Superior temporal gyrus (tissue), 1 donor: ENCODE measurements at regions not wholly inside any gene's neighbourhood (a gene's known extent, or its start where the extent isn't known, plus 50 kb on each side); places are given as distances from the start of the nearest gene placed in this dataset.

ENCODE experiments used
- DNase-seq: peaks from one replicate; pipeline ENCODE4 v3.0.0-alpha.2; 2016; ENCODE audit errors: extremely low spot score

DNA sequence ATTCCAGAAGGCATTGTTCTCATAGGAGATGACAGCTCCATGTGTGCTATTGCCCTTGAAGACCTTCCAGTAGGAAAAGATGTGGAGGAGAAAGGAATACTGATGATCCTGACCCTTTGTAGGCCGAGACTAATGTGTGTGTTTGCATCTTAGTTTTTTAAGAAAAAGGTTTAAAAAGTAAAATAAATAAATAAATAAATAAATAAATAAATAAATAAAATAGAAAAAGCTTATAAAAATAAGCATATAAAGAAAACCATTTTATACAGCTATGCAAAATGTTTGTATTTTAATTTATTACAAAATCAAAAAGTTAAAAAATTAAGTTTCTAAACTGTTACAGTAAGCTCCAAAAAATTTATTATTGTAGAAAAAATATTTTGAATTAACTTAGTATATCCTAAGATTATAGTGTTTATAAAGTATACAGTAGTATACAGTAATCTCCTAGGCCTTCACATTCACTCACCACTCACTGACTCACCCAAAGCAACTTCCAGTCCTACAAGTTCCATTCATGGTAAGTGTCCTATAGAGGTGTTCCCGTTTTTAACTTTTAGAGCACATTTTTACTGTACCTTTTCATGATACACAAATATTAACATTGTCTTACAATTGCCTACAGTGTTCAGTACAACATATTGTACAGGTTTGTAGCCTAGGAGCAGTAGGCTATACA is 435.2 kb upstream of the SEMA3A start:
- no peak for DNase-seq

DNA sequence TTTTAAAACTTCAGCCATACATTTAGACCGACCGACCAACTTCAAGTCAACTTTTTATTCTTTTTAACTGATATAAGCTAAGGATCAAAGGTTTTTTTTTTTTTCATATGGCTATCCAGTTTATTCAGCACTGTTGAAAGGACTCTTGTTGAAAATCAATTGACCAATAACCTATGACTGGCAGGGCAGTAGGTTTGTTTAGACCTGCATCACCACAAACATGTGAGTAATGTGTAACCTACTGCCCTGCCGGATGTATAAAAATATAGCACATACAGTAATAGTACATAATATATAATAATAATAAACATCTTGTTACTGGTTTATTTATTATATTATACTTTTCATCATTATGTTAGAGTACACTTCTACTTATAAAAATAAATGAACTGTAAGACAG is 434.6 kb upstream of the SEMA3A start:
- DNase-seq = no peak

DNA sequence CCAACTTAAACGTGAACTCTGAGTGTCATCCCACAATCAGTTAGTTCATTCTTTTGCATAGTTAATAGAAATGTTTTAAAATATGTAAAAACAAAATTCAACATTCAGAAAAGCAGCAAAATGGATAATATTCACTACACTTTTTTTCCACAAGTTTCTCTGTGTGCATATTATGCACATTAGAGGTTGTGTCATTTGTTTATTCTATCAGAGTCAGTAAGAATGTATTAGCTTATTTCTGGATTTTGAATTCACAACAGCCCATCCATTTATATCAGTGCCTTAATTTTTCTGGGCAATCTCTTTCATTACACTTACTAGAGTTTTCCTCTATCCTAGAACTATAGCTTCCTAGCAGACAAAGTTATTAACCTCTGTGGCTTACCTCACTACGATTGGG is 432.7 kb upstream of the SEMA3A start:
- DNase-seq = no peak

DNA sequence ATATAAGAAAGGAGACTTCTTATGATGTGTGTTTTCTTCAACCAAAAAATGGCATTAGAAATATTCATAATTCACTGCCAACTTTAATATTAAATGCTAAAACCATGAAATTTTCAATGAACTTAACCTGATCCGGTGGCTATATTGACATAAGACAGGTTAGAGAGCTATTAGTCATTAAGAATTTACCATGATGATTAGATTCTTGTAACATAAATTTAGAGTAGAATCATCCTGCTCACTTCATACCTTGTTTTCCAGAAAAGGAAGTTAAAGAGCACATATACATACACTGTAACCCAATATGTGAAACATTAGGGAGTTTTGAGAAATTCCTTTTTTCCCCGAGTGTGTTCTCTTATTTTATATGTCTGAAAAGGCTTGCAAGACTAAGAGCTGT is 430.3 kb upstream of the SEMA3A start:
- DNase-seq = no peak

DNA sequence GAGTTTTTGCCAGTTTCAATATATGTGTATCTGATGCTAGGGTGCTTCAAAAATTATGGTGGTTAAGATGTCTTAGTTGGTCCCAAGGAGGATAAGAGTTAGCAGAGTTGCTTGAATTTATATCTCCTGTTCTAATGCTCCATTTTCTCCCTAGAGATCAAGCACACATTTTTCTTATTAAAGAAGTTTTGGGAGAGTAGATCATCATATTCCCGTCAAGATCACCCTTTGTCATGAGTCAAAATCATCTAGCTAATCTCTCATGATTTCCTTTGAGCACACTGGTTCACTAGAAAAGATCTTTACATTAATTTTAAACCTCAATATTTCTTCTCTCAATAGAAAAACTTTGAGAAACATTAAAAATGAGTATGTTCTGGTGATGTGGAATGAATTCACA is 429.9 kb upstream of the SEMA3A start:
- DNase-seq = no peak

DNA sequence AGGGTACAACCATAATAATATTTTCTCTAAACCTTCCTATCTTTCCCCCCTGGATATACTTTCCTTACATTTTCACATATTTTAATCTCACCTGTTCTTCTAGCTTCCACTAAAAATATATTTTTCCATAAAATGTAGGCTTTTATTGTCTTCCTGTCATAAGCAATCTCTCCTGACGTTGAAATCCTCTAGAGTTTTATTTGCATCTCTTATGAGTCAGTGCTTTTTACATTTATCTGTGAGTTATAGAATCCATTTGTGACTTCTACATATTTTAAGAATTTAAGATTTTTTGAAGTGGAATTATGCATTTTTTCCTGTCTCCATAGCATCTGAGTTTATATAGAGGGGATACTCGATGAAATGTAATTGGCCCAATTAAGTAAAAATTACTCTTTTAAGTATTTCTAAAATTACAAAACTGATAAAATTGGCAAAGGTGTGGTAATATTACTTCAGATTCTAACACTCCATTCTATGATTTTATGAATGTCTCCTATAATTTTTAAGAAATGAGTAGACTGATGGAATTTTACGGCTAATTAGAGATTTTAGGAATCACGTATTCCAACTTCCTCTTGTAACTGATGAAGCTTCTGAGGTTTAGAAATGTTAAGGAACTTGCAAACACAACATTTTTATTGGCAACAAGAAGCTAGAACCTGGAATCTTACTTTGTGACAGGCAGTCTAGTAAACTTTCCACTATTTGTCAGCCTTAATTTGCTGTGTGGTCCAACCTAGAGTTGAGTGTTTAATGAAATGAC is 422.9 kb upstream of the SEMA3A start:
- no peak for DNase-seq

DNA sequence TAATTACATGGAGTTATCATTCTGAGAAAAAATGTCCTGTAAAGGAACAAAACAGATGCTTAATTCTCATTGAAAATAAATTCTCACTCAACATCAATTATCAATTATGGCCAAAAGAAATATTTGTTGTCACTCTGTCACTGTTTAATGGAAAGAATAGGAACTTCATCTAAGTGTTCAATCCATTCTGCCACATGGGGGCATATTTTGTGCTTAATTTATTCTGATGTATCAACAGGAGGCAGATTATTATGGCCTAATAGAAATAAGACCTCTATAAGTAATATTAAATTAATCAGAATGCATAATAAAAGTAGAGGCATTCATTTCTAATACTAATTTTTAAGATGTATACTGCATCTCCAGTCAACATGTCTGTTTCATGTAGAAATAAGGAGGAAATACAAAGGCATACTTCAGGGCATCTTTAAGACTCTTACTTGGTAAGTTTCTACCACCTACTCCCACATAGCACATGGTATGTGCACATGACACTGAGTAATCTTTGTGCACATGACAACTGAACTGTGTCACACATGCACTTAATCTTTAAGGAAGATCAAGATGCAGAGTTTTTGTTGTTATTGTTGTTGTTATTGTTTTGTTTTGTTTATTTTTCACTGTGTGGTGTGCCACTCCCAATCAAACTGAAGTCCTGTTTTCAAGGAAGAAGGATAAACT is 420.4 kb upstream of the SEMA3A start:
- DNase-seq = no peak

DNA sequence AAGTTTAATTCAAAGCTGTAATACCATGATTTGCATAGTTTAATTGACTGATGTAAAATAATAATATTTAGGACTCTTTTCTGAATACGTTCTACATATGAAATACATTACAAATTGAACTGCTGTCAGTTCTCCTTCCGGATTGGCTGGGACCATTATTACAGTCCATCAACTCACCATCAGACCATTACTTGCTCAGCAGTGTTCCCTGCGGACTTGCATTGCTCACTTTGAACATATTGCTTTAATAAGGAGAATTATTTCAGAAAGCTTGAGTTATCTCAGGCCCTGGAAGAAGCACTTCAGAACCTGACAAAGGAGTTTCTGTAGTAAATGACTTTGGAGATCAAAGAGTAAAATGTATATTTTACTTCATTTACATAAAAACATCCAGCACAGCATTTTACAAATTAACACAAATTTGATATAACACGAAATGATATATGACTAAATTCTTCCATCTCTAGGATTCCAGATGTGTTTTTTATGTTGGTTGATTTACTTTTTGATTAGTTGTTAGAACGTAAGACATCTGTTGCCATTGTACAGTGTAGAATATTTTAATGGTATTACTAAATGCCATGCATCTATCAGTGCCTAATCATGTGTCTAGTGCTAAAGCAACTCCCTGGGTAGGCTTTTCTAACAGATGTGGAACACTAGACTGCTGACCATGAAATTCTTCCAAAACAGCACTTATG is 418.5 kb upstream of the SEMA3A start:
- DNase-seq = no peak

DNA sequence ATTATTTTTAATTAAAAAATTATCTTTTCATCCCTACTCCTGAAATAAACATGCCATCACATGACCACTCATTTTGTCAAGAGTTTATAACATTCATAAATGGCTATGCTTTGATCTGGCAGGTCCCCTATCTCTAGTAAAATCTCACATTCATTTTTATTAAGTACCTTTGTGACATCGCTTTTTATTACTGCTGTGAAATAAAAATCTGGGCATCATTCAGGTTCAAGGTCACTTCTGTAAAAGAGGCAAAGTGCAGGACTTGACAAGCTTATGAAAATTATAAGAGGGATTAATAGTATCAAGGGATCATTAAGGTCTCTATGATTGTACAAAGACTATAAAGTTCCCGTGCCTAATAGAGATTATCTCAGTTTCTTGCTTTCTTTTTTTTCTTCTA is 416.8 kb upstream of the SEMA3A start:
- no peak for DNase-seq

DNA sequence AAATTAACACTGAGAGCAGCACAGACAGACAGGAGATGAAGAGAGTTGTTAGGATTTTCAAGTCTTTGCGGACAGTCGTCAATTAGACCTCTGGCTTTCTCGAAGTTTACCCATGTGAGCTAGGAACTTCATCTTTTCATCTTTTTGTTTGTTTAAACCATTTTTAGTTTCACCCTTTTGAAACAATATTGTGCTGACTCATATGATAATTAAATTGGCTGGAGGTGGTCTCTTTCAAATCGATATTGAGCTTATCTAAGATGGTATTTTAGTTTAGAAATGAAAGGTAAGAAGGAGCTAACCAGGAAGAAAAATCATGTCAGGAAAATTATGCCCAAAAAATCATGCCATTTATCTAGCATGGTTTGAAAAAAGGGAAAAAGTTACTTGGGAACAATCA is 415.8 kb upstream of the SEMA3A start:
- no peak for DNase-seq

DNA sequence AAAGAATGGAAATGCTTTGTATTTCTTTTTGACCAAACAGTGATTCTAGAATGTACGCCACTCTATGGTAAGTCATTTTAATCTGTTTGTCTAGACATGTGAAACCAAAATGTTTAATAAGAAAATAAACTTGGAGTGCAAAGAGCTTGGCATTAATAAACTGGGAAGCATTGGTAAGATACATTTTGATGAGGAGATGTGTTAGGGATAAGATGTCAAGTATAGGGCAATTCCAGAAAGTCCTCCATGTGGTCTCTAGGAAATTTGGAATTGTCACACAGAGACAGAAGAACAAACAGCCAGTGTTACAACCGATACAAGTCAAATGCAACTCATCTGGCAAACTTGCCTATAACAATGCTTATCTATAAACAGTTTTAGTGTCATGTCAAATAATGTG is 410.7 kb upstream of the SEMA3A start:
- no peak for DNase-seq

DNA sequence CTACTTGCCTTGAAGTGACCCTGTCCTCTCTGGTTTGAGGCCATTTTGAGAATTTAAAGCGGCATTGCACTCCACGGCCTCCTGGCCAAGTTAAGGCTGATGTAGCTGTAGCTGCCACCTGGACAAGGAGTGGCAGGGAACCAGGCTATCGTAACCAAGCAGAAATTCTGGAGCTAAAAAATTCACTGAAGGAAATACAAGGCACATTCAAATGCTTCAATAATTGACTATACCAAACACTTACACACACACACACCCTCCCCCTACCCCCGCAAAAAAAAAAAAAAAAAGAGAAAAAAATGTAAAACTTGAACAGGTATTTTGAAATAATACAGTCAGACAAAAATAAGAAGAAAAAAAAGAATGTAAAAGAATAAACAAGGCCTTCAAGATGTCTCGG is 409.0 kb upstream of the SEMA3A start:
- no peak for DNase-seq

DNA sequence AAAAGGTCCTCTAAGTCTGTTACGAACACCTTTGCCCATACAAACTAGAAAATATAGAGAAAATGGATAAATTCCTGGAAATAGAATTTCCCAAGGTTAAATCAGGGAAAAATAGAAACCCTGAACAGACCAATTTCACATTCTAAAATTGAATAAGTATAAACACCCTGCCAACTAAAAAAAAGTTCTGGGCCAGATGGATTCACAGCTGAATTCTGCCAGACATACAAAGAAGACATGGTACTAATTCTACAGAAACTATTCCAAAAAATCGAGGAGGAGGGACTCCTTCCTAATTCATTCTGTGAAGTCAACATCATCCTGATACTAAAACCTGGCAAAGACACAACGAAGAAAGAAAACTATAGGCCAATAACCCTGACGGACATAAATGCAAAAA is 400.4 kb upstream of the SEMA3A start:
- no peak for DNase-seq

DNA sequence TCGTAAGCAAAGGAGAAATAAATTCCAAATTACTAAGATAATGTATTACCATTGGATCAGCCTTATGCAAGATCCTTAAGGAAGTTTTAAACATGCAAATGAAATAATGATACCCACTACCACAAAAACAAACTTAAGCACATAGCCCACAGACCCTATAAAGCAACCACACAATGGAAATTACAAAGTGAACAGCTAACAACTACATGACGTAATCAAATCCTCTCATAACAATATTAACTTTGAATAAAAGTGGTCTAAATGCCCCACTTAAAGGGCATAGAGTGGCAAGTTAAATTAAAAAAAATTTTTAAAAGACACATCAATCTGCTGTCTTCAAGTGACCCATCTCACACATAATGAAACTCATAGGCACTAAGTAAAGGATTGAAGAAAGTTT is 397.3 kb upstream of the SEMA3A start:
- no peak for DNase-seq

DNA sequence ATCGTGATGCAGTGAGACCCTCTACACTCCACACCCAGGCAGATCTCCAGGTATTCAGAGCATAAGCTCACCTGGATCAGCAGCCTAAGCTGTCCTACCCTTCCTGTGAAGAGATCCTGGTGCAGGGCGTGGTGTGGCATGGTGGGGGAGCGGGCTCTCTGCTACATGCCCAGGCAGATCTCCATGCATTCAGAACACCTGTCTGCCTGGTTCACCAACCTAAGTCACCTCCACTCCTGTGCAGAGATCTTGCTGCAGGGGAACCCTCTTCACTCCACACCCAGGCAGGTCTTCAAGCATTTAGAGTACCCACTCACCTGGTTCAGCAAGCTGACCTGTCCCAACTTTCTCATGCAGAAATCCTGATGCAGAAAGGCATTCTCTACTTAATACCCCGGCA is 394.4 kb upstream of the SEMA3A start:
- no peak for DNase-seq

DNA sequence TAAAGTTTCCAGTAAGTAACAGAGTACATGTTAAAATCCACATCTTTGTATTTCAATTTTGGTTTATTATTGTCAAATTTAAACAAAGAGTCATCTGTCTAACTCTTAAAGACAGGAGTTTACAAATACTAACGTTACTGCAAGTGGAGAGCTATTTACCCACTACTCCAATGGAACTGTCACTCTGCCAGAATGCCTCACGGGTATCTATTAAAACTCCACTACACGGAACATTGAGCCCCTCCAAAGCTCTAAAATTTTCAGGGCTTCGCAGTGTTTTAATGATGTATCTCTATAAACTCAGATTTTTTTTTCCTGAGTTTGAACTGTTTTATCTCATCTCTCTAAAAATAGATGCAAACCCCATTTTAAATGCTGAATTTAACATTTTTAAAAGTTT is 388.7 kb upstream of the SEMA3A start:
- DNase-seq = no peak

DNA sequence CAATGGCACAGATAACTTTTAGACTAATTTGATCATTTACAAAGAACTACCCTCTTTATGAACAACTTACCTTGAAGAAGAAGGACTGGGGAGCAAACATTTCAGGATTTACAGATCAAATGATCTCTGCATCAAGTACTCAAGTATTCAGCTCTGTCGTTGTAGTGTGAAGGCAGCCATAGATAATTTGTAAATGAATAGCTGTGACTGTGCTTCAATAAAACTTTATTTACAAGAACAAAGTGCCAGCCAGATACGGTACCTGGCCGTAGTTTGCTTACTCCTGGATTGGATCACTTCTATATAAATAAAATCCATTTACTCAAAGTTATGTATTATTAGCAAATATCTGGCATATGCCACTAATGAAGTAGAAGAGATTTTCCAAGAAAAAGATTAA is 388.2 kb upstream of the SEMA3A start:
- no peak for DNase-seq

DNA sequence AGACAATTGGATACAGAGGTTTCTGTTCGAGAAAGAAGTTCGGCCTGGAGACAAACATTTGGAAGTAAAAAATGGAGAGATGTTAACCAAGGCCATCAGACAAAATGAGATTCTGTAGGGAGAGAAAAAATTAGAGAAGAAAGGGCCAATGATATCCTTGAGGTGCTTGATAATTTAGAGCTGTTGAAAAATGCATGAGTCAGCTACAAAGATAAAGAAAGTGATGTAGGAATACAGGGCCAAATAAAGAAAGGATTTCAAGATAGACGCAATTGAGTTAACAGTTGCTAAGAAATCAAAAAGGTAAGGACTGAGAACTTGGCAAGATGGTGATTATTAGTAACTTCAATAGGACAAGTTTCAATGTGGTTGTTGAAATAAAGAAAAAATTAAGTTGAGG is 384.2 kb upstream of the SEMA3A start:
- DNase-seq = no peak

DNA sequence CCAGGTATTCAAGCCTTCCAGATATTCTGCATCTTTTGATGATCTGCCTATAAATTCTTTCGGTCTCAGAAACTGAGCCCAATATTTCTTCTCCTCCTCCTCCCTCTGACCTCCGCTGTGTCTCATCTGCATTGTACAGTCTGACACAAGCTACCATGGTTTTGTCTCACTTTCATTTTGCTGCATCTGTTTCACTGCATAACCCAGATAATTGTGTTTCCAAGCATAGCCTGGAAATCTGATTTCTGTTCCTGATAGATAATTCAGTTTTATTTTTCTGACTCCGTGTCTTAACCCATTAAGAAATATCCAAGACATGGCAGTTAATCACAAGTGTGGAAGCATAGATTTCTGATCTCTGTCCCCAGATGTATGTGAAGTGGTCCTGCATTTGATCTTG is 374.2 kb upstream of the SEMA3A start:
- no peak for DNase-seq

DNA sequence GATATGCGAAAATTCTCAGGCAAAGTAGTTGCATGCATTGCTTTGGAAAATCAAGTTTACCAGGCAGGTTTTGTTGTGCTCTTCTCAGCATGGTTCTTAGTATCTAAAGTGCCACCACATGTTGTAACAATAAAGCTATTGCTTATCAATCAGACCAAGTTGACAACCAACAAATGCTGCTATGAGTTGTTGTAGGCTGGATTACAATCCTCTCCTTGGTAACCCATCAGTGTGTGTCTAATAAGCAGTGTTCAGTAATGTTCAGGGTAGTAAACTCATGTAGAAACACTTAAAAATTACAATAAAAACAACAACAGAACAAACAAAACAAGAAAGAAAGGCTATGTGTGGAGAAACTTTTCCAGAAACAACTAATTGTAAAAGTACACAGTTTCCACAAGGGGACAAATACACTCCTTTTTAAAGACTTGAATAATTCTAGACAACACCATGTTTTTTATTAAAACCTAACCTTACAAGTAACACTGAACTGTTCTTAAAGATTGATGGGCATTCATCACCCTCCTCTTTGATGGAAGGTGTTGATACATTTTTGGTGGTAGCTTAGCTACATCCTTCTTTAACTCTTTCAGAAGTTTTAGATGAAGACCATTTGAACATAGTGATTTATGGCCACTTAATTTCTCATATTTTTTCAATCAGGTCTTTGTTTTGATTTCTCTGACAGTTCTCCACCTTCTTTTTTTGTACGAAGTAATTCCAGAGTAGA is 370.9 kb upstream of the SEMA3A start:
- DNase-seq = no peak

DNA sequence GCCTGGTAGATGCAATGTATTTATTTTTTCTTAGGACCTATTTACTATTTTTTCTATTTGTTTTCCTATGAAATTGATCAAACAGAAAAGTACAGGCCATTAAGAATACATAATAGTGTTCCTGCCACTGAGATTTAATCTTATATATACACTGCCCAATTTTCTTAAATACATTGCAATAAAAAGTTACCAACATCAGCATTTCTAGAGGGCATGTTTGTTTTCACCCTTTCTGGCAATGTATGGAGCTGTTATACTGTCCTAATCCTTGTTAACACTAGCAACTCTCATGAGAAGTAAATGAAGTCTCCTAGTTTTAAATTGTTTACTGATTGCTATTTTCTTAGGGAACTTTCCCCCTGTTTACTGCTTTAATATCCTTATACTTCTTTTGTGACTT is 359.1 kb upstream of the SEMA3A start:
- no peak for DNase-seq

DNA sequence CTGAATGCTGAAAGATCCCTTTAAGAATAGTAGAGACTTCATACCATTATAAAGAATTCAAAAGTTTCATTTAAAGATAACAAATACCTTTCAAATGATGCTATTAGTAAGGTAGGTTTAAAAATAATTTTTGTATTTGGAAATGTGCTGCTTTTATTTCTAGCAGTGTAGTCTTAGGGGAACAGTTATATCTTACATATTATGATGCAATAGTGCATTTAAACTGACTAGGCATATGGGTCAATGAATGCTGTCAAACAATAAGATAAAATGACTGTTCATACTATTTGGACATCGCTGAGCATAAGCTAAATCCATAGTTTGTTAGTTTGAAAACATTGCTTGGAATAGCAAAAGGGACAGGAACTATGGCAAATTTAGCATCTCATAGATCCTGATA is 354.8 kb upstream of the SEMA3A start:
- no peak for DNase-seq
